Renal pelvis (tissue), 1 donor: ENCODE measurements at regions not wholly inside any gene's neighbourhood (a gene's known extent, or its start where the extent isn't known, plus 50 kb on each side); places are given as distances from the start of the nearest gene placed in this dataset.
"Not testable (repeated sequence)": the region's sequence is repeated elsewhere in the genome, so short reads cannot be mapped to it uniquely, and the experiment has no call there.

Experiments used
- DNase-seq: peaks from one replicate; pipeline ENCODE4 v3.0.0-alpha.2; 2013

- DNase-seq = no peak
Measured at GRCh38 chr1:170376801-170377385, 155.1 kb upstream of the GORAB start.

- no peak for DNase-seq
Measured at GRCh38 chr1:170377440-170377839, 154.5 kb upstream of the GORAB start.

- no peak for DNase-seq
Measured at GRCh38 chr1:170377896-170378634, 153.9 kb upstream of the GORAB start.

- DNase-seq = no peak
Measured at GRCh38 chr1:170385750-170386149, 146.2 kb upstream of the GORAB start.

- no peak for DNase-seq
Measured at GRCh38 chr1:170388489-170388888, 143.5 kb upstream of the GORAB start.

GRCh38 chr1:170395149-170395548, 136.8 kb upstream of the GORAB start:
- no peak for DNase-seq

- no peak for DNase-seq
Measured at GRCh38 chr1:170397061-170397460, 134.9 kb upstream of the GORAB start.

- no peak for DNase-seq
Measured at GRCh38 chr1:170402476-170403311, 129.3 kb upstream of the GORAB start.

- no peak for DNase-seq
Measured at GRCh38 chr1:170407138-170407537, 124.8 kb upstream of the GORAB start.

GRCh38 chr1:170407581-170407980, 124.4 kb upstream of the GORAB start:
- DNase-seq = no peak

GRCh38 chr1:170410401-170411166, 121.4 kb upstream of the GORAB start:
- DNase-seq = no peak

- no peak for DNase-seq
Measured at GRCh38 chr1:170414989-170415709, 116.8 kb upstream of the GORAB start.

- peak; percentile 31 for DNase-seq
Measured at GRCh38 chr1:170415710-170416372, 116.1 kb upstream of the GORAB start.

GRCh38 chr1:170424346-170424745, 107.6 kb upstream of the GORAB start:
- no peak for DNase-seq

- DNase-seq = no peak
Measured at GRCh38 chr1:170426596-170426995, 105.4 kb upstream of the GORAB start.

- DNase-seq = not testable (repeated sequence)
Measured at GRCh38 chr1:170427002-170427401, 105.0 kb upstream of the GORAB start.

GRCh38 chr1:170436928-170437327, 95.0 kb upstream of the GORAB start:
- DNase-seq = no peak

- no peak for DNase-seq
Measured at GRCh38 chr1:170445096-170445495, 86.9 kb upstream of the GORAB start.

- no peak for DNase-seq
Measured at GRCh38 chr1:170448661-170449158, 83.3 kb upstream of the GORAB start.

- not testable (repeated sequence) for DNase-seq
Measured at GRCh38 chr1:170457325-170458050, 74.5 kb upstream of the GORAB start.
